Ishikawa (cell line): ENCODE measurements at regions not wholly inside any gene's neighbourhood (a gene's known extent, or its start where the extent isn't known, plus 50 kb on each side); places are given as distances from the start of the nearest gene placed in this dataset.

Experiments
- CEBPB ChIP-seq: IDR thresholded peaks from 2 replicates; pipeline ENCODE4 v1.6.1; 2012
- CREB1 ChIP-seq: IDR thresholded peaks from 2 replicates; pipeline ENCODE4 v1.6.1; 2012; ENCODE audit warnings: low read depth
- EGR1 ChIP-seq: IDR thresholded peaks from 2 replicates; pipeline ENCODE4 v1.6.1; 2012
- EP300 ChIP-seq: IDR thresholded peaks from 2 replicates; pipeline ENCODE4 v1.6.1; 2012; ENCODE audit warnings: borderline replicate concordance
- FOXM1 ChIP-seq: IDR thresholded peaks from 2 replicates; pipeline ENCODE4 v1.6.1; 2012; ENCODE audit warnings: low read depth, borderline replicate concordance
- MAX ChIP-seq: IDR thresholded peaks from 2 replicates; pipeline ENCODE4 v1.6.1; 2012
- NFIC ChIP-seq: IDR thresholded peaks from 2 replicates; pipeline ENCODE4 v1.6.1; 2012
- RAD21 ChIP-seq: IDR thresholded peaks from 2 replicates; pipeline ENCODE4 v1.6.1; 2012; ENCODE audit warnings: low read depth
- TAF1 ChIP-seq: IDR thresholded peaks from 2 replicates; pipeline ENCODE4 v1.6.1; 2012; ENCODE audit warnings: low read depth, mild to moderate bottlenecking
- TCF12 ChIP-seq: IDR thresholded peaks from 2 replicates; pipeline ENCODE4 v1.6.1; 2012; ENCODE audit warnings: low read depth
- TEAD4 ChIP-seq: IDR thresholded peaks from 2 replicates; pipeline ENCODE4 v1.6.1; 2012
- YY1 ChIP-seq: IDR thresholded peaks from 2 replicates; pipeline ENCODE4 v1.6.1; 2012; ENCODE audit warnings: low read depth
- ZBTB7A ChIP-seq: IDR thresholded peaks from 2 replicates; pipeline ENCODE4 v1.6.1; 2012; ENCODE audit warnings: low read depth
- TF ChIP-seq, protein P1 (sequence below): IDR thresholded peaks from 2 replicates; pipeline ENCODE4 v1.6.1; 2012
- TF ChIP-seq, protein P2 (sequence below): IDR thresholded peaks from 2 replicates; pipeline ENCODE4 v1.6.1; 2012; ENCODE audit warnings: low read depth, mild to moderate bottlenecking

DNA sequence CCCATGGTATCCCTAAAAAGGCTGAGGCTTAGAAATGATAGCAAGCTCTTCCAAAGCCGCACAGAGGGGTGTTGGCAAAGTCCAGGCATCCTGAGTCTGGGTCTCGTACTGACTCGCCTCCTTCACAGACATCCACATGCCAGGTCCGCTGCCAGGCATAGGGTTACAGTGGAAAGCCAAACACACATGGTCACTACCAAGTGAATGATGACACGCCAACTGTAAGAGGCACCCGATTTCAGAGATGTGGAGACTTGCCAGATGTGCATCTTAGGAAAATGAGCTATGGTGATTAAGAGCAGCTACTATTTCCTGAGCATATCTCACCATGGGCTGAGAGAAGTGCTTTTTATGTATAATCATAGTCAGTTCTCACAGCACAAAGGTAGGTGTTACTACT is 314.9 kb downstream of the MIAT start:
- TF ChIP-seq MAX (no peak), FOXM1 (no peak), ZBTB7A (no peak), EGR1 (no peak), TAF1 (no peak), TCF12 (no peak), RAD21 (no peak), YY1 (no peak), EP300 (no peak), NFIC (no peak), TEAD4 (no peak), CEBPB (no peak), CREB1 (no peak)
- TF ChIP-seq, protein P1, sequence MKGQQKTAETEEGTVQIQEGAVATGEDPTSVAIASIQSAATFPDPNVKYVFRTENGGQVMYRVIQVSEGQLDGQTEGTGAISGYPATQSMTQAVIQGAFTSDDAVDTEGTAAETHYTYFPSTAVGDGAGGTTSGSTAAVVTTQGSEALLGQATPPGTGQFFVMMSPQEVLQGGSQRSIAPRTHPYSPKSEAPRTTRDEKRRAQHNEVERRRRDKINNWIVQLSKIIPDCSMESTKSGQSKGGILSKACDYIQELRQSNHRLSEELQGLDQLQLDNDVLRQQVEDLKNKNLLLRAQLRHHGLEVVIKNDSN: no peak
- TF ChIP-seq, protein P2, sequence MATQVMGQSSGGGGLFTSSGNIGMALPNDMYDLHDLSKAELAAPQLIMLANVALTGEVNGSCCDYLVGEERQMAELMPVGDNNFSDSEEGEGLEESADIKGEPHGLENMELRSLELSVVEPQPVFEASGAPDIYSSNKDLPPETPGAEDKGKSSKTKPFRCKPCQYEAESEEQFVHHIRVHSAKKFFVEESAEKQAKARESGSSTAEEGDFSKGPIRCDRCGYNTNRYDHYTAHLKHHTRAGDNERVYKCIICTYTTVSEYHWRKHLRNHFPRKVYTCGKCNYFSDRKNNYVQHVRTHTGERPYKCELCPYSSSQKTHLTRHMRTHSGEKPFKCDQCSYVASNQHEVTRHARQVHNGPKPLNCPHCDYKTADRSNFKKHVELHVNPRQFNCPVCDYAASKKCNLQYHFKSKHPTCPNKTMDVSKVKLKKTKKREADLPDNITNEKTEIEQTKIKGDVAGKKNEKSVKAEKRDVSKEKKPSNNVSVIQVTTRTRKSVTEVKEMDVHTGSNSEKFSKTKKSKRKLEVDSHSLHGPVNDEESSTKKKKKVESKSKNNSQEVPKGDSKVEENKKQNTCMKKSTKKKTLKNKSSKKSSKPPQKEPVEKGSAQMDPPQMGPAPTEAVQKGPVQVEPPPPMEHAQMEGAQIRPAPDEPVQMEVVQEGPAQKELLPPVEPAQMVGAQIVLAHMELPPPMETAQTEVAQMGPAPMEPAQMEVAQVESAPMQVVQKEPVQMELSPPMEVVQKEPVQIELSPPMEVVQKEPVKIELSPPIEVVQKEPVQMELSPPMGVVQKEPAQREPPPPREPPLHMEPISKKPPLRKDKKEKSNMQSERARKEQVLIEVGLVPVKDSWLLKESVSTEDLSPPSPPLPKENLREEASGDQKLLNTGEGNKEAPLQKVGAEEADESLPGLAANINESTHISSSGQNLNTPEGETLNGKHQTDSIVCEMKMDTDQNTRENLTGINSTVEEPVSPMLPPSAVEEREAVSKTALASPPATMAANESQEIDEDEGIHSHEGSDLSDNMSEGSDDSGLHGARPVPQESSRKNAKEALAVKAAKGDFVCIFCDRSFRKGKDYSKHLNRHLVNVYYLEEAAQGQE: no peak

- no peak for TF ChIP-seq TCF12
- TF ChIP-seq FOXM1: no peak
- TF ChIP-seq CREB1: no peak
- TF ChIP-seq YY1: no peak
- no peak for TF ChIP-seq ZBTB7A
- no peak for TF ChIP-seq MAX
- no peak for TF ChIP-seq TAF1
- no peak for TF ChIP-seq EP300
- TF ChIP-seq CEBPB: no peak
- TF ChIP-seq EGR1: no peak
- TF ChIP-seq RAD21: no peak
- TF ChIP-seq, protein P1: no peak
- no peak for TF ChIP-seq TEAD4
- no peak for TF ChIP-seq NFIC
- TF ChIP-seq, protein P2: no peak
Measured at GRCh38 chr22:26974034-26974433, 316.6 kb downstream of the MIAT start.

- TF ChIP-seq EP300: no peak
- no peak for TF ChIP-seq FOXM1
- TF ChIP-seq, protein P1: no peak
- no peak for TF ChIP-seq MAX
- no peak for TF ChIP-seq YY1
- TF ChIP-seq, protein P2: no peak
- no peak for TF ChIP-seq NFIC
- TF ChIP-seq RAD21: no peak
- no peak for TF ChIP-seq CEBPB
- no peak for TF ChIP-seq EGR1
- TF ChIP-seq ZBTB7A: no peak
- no peak for TF ChIP-seq TAF1
- no peak for TF ChIP-seq TEAD4
- no peak for TF ChIP-seq CREB1
Measured at GRCh38 chr22:26974914-26975803, 317.8 kb downstream of the MIAT start.
